MM.1S (cell line): ENCODE measurements at regions not wholly inside any gene's neighbourhood (a gene's known extent, or its start where the extent isn't known, plus 50 kb on each side); places are given as distances from the start of the nearest gene placed in this dataset.

Experiments
- DNase-seq: peaks from one replicate; pipeline ENCODE4 v3.0.0-alpha.2; 2015
- H2AFZ ChIP-seq: fragments of 300-600 bp; sonication (generic); 2 replicates; pipeline ENCODE4 v1.6.0; 2016; ENCODE audit warnings: antibody characterized with exemption, low read length
- H3F3A ChIP-seq: fragments of 300-600 bp; sonication (generic); 2 replicates; pipeline ENCODE4 v1.6.1; 2016; ENCODE audit warnings: mild to moderate bottlenecking, antibody characterized with exemption, low read length, moderate library complexity, mixed read lengths; ENCODE audit not compliant: insufficient read depth
- H3K27ac ChIP-seq: fragments of 300-600 bp; sonication (generic); 2 replicates; pipeline ENCODE4 v1.5.1; 2016; ENCODE audit warnings: mild to moderate bottlenecking, low read length
- H3K27me3 ChIP-seq: fragments of 300-600 bp; sonication (generic); replicated peaks from 2 replicates; pipeline ENCODE4 v1.6.0; 2016; ENCODE audit warnings: low read length; ENCODE audit not compliant: insufficient read depth
- H3K36me3 ChIP-seq: fragments of 300-600 bp; sonication (generic); replicated peaks from 2 replicates; pipeline ENCODE4 v1.6.1; 2016; ENCODE audit warnings: mild to moderate bottlenecking, low read length, mixed read lengths; ENCODE audit not compliant: insufficient read depth
- H3K4me1 ChIP-seq: fragments of 300-600 bp; sonication (generic); 2 replicates; pipeline ENCODE4 v1.6.1; 2016; ENCODE audit warnings: low read length, mixed read lengths
- H3K4me2 ChIP-seq: fragments of 300-600 bp; sonication (generic); 2 replicates; pipeline ENCODE4 v1.6.0; 2016; ENCODE audit warnings: low read depth, low read length
- H3K4me3 ChIP-seq: fragments of 300-600 bp; sonication (generic); 2 replicates; pipeline ENCODE4 v1.5.1; 2016; ENCODE audit warnings: low read length, mixed read lengths
- H3K79me2 ChIP-seq: fragments of 300-600 bp; sonication (generic); 2 replicates; pipeline ENCODE4 v1.6.1; 2016; ENCODE audit warnings: mixed run types, low read length, mixed read lengths
- H3K9ac ChIP-seq: fragments of 300-600 bp; sonication (generic); 2 replicates; pipeline ENCODE4 v1.6.1; 2016; ENCODE audit warnings: low read length, mixed read lengths
- H3K9me2 ChIP-seq: fragments of 300-600 bp; sonication (generic); replicated peaks from 2 replicates; pipeline ENCODE4 v1.6.1; 2016; ENCODE audit warnings: mild to moderate bottlenecking, low read length, mixed read lengths; ENCODE audit not compliant: insufficient read depth
- H3K9me3 ChIP-seq: fragments of 300-600 bp; sonication (generic); replicated peaks from 2 replicates; pipeline ENCODE4 v1.6.1; 2016; ENCODE audit warnings: mild to moderate bottlenecking, low read length, mixed read lengths; ENCODE audit not compliant: insufficient read depth
- H4K20me1 ChIP-seq: fragments of 300-600 bp; sonication (generic); 2 replicates; pipeline ENCODE4 v1.6.1; 2016; ENCODE audit warnings: mild to moderate bottlenecking, low read length, moderate library complexity, mixed read lengths; ENCODE audit not compliant: insufficient read depth
- EZH2 ChIP-seq: fragments of 300-600 bp; sonication (generic); optimal IDR thresholded peaks from 2 replicates; pipeline ENCODE3; 2017; ENCODE audit warnings: low read depth, mild to moderate bottlenecking, antibody characterized with exemption, low read length, mixed read lengths
- EZH2phosphoT487 ChIP-seq: fragments of 300-600 bp; sonication (generic); IDR thresholded peaks from 2 replicates; pipeline ENCODE4 v1.6.1; 2018; ENCODE audit warnings: antibody characterized with exemption, low read length
- TF ChIP-seq, protein P1 (sequence below): fragments of 300-600 bp; sonication (generic); IDR thresholded peaks from 2 replicates; pipeline ENCODE4 v1.5.1; 2016; ENCODE audit warnings: antibody characterized with exemption, low read length, mixed read lengths

DNA sequence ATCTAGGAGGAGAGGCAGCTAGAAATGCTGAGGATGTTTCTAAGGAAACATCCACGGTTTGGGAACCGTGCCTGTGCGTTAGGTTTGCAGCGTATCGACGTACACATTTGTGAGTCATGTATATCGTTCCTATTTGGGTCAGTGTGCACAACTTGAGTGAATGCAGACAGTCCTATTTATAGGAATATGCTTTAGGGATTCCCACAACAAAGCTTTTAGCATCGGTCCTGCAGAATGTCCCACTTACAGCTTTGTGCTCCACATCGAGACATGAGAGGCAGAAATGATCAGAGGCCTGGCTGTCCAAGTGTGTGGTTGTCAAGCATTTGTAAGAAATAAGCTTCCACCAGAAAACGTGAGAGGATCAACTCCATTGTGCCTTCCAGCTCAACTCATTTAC is 1282.7 kb upstream of the WWC1 start:
- TF ChIP-seq, protein P1, sequence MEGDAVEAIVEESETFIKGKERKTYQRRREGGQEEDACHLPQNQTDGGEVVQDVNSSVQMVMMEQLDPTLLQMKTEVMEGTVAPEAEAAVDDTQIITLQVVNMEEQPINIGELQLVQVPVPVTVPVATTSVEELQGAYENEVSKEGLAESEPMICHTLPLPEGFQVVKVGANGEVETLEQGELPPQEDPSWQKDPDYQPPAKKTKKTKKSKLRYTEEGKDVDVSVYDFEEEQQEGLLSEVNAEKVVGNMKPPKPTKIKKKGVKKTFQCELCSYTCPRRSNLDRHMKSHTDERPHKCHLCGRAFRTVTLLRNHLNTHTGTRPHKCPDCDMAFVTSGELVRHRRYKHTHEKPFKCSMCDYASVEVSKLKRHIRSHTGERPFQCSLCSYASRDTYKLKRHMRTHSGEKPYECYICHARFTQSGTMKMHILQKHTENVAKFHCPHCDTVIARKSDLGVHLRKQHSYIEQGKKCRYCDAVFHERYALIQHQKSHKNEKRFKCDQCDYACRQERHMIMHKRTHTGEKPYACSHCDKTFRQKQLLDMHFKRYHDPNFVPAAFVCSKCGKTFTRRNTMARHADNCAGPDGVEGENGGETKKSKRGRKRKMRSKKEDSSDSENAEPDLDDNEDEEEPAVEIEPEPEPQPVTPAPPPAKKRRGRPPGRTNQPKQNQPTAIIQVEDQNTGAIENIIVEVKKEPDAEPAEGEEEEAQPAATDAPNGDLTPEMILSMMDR = no peak
- TF ChIP-seq EZH2phosphoT487 = no peak
- TF ChIP-seq EZH2 = no peak
- no peak overlapping the region for H3K27ac ChIP-seq
- no peaks in the 10 kb centered on the region for H3K79me2 ChIP-seq
- no peaks in the 10 kb centered on the region for H3K4me1 ChIP-seq
- no peak overlapping the region for H3K9ac ChIP-seq
- H2AFZ ChIP-seq = no peak overlapping the region
- no peaks in the 10 kb centered on the region for H3K9me2 ChIP-seq
- no peaks in the 10 kb centered on the region for H3K27me3 ChIP-seq
- H3K4me2 ChIP-seq = no peak overlapping the region
- H4K20me1 ChIP-seq = no peaks in the 10 kb centered on the region
- DNase-seq = no peak
- no peaks in the 10 kb centered on the region for H3K36me3 ChIP-seq
- no peaks in the 10 kb centered on the region for H3F3A ChIP-seq
- H3K4me3 ChIP-seq = no peak overlapping the region
- no peaks in the 10 kb centered on the region for H3K9me3 ChIP-seq

DNA sequence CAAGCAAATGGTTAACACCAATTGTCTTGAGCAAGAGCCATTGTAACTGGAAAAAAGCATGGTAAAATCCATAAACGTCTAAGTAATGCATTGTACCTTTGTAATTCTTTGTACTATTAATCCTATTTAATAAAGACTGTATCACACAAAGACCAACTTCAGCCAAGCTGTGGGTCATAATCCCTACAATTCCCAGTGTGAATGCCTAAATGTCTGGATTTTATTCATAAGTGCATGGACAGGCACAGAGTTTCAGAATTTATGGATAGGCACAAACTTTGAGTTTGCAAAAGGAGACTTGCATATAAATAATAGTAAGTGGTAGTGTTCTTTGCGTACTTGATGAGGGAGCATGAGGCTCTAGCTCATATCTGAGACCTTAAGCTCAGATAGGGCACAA is 1280.2 kb upstream of the WWC1 start:
- no peaks in the 10 kb centered on the region for H3K4me1 ChIP-seq
- H2AFZ ChIP-seq = no peak overlapping the region
- H3K9ac ChIP-seq = no peak overlapping the region
- TF ChIP-seq EZH2phosphoT487 = no peak
- no peak for TF ChIP-seq EZH2
- TF ChIP-seq, protein P1 = no peak
- H3K4me2 ChIP-seq = no peak overlapping the region
- no peaks in the 10 kb centered on the region for H3F3A ChIP-seq
- no peaks in the 10 kb centered on the region for H3K27me3 ChIP-seq
- H3K9me3 ChIP-seq = no peaks in the 10 kb centered on the region
- H3K27ac ChIP-seq = no peak overlapping the region
- H3K36me3 ChIP-seq = no peaks in the 10 kb centered on the region
- no peaks in the 10 kb centered on the region for H4K20me1 ChIP-seq
- DNase-seq = no peak
- no peaks in the 10 kb centered on the region for H3K9me2 ChIP-seq
- H3K79me2 ChIP-seq = no peaks in the 10 kb centered on the region
- no peak overlapping the region for H3K4me3 ChIP-seq

DNA sequence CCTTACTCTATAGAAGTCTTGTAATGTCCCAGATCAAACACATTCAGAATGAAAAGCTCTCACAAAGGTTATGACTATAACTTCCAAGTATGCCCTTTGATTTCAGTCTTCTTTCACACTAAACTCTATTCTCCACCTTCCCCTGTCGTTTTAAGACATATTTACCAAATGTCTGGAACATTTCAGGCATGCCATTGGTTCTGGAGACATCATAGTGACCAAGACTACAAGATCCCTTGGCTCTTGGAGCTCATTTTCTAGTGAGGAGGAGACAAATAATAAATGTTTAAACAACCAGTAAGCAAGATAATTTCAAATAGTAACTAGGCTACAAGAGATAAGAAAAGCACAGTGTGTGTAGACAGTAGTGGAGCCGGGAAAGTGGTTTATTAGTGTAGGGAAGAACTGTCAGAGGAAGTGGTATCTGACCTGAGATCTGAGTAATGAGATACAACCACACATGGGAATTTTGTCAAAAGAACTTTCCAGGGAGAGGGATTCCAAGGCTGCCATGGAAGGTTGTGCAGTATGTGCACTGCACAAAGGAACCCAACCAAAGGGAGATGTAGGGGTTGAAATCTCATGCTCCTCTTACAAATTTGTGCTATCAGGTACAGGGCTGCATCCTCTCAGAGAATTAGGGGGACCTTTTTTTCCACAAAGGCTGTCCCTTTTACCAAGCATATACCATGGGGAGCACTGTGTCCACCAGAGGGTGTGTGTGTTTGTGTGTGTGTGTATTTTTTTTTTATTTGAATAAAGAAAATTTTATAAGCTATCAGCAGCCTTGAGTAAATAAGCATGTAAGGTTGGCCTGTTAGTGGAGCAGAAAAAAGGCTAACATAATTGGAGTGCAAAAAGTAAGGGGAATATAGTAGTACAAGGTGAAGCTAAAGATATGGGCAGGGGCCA is 1279.1 kb upstream of the WWC1 start:
- Histone ChIP-seq H3K36me3 (no peaks in the 10 kb centered on the region), H3K4me1 (no peaks in the 10 kb centered on the region), H4K20me1 (no peaks in the 10 kb centered on the region), H3K4me3 (no peak overlapping the region), H3K27ac (no peak overlapping the region), H3K9me2 (no peaks in the 10 kb centered on the region), H3K9me3 (no peaks in the 10 kb centered on the region), H3K4me2 (no peak overlapping the region), H2AFZ (no peak overlapping the region), H3F3A (no peaks in the 10 kb centered on the region), H3K27me3 (no peaks in the 10 kb centered on the region), H3K79me2 (no peaks in the 10 kb centered on the region), H3K9ac (no peak overlapping the region)
- TF ChIP-seq, protein P1 = no peak
- TF ChIP-seq EZH2phosphoT487 (no peak), EZH2 (no peak)
- no peak for DNase-seq
